HepG2 (cell line): ENCODE measurements at regions not wholly inside any gene's neighbourhood (a gene's known extent, or its start where the extent isn't known, plus 50 kb on each side); places are given as distances from the start of the nearest gene placed in this dataset.

Source experiments
- ATAC-seq: fragments of 200-7000 bp; cut with Tn5 transposase; 3 replicates; pipeline ENCODE4 v1.9.1; 2020; ENCODE audit warnings: mild to moderate bottlenecking, moderate library complexity
- BruUV-seq: library from RNA; stranded (reverse); fragments of 400-500 nt; replicated peaks from 2 replicates; lab custom pipeline; 2021; lab: Mats Ljungman, UMichigan
- CTCF ChIA-PET: fragments of 300-600 bp; formaldehyde crosslinking; extraction: SDS; loops from one replicate; lab custom pipeline; 2021; ENCODE audit warnings: low total read pairs, inconsistent platforms, low intra/inter-chr PET ratio; lab: Yijun Ruan, JAX
- POLR2A ChIA-PET: fragments of 350-600 bp; sonication (Branson Sonifier 250); formaldehyde crosslinking; loops from one replicate; lab custom pipeline; 2020; ENCODE audit warnings: antibody characterized with exemption, inconsistent platforms; lab: Yijun Ruan, JAX
- DNase-seq: peaks from one replicate; pipeline ENCODE4 v3.0.0-alpha.2; 2015; ENCODE audit warnings: low spot score
- FAIRE-seq: peaks from 3 replicates; lab custom pipeline; 2011; peaks lifted over from hg19 to GRCh38; lab: Jason Lieb, UNC
- H2AFZ ChIP-seq: one replicate; pipeline ENCODE4 v1.6.1; 2011; ENCODE audit warnings: low read length, inconsistent platforms
- H3K27ac ChIP-seq: fragments of 300-600 bp; 3 replicates; pipeline ENCODE4 v1.8.0; 2011; ENCODE audit warnings: mixed run types, mild to moderate bottlenecking, mixed read lengths, low read length, inconsistent platforms; ENCODE audit not compliant: insufficient read depth; ENCODE audit errors: extremely low read length
- H3K27me3 ChIP-seq, 2 experiments: fragments of 200-600 bp in 1 of 2; 2 replicates in 1 of 2; 3 replicates in 1 of 2; pipeline versions ENCODE4 v1.6.0 to v1.8.0; 2011; ENCODE audit warnings: low read length in 2 of 2, mild to moderate bottlenecking in 2 of 2, moderate library complexity in 2 of 2, inconsistent platforms in 1 of 2; ENCODE audit not compliant: insufficient read depth in 2 of 2, control insufficient read depth in 1 of 2
- H3K36me3 ChIP-seq, 2 experiments: fragments of 200-600 bp in 1 of 2; replicated peaks in 1 of 2; 2 replicates in 1 of 2; 3 replicates in 1 of 2; pipeline versions ENCODE4 v1.5.1 to v1.8.0; 2011; ENCODE audit warnings: low read length in 2 of 2, inconsistent platforms in 1 of 2; ENCODE audit not compliant: insufficient read depth in 2 of 2, control insufficient read depth in 1 of 2
- H3K4me1 ChIP-seq: 2 replicates; pipeline ENCODE4 v1.5.1; 2012; ENCODE audit warnings: low read length, inconsistent platforms; ENCODE audit not compliant: insufficient read depth
- H3K4me2 ChIP-seq: 2 replicates; pipeline ENCODE4 v1.6.0; 2011; ENCODE audit warnings: low read depth, low read length, inconsistent platforms
- H3K4me3 ChIP-seq, 3 experiments: fragments of 200-600 bp in 1 of 3; sonication (generic), shearing (Covaris generic) in 1 of 3; replicated peaks in 1 of 3; 2 replicates each; pipeline ENCODE4 v1.5.1; 2011 to 2016; ENCODE audit warnings: low read length in 3 of 3, inconsistent platforms in 2 of 3, low read depth in 2 of 3, mild to moderate bottlenecking in 2 of 3, control low read depth in 1 of 3, mixed read lengths in 1 of 3; ENCODE audit not compliant: insufficient read depth in 1 of 3
- H3K79me2 ChIP-seq: one replicate; pipeline ENCODE4 v1.6.1; 2011; ENCODE audit warnings: low read length, inconsistent platforms; ENCODE audit not compliant: insufficient read depth
- H3K9ac ChIP-seq: 2 replicates; pipeline ENCODE4 v1.6.0; 2011; ENCODE audit warnings: mild to moderate bottlenecking, low read depth, low read length, inconsistent platforms; ENCODE audit not compliant: insufficient read depth
- H3K9me3 ChIP-seq: 2 replicates; pipeline ENCODE4 v1.5.1; 2012; ENCODE audit warnings: mild to moderate bottlenecking, low read length
- H4K20me1 ChIP-seq: 2 replicates; pipeline ENCODE4 v1.6.0; 2011; ENCODE audit warnings: inconsistent platforms, mild to moderate bottlenecking, low read length, moderate library complexity; ENCODE audit not compliant: insufficient read depth
- BHLHE40 ChIP-seq: IDR thresholded peaks from 2 replicates; pipeline ENCODE4 v1.6.1; 2011; ENCODE audit warnings: low read length, improper control_type of control experiment
- ELF1 ChIP-seq: sonication (generic); formaldehyde crosslinking; IDR thresholded peaks from 2 replicates; pipeline ENCODE4 v1.4.0; 2020; ENCODE audit warnings: missing genetic modification reagents
- FOXK2 ChIP-seq: fragments of 450-650 bp; IDR thresholded peaks from 2 replicates; pipeline ENCODE4 v1.6.1; 2016
- HMG20A ChIP-seq: IDR thresholded peaks from 2 replicates; pipeline ENCODE4 v1.6.1; 2016; ENCODE audit warnings: borderline replicate concordance
- HMGXB4 ChIP-seq, 2 experiments: sonication (generic) in 1 of 2; formaldehyde crosslinking in 1 of 2; IDR thresholded peaks; 2 replicates each; pipeline versions ENCODE4 v1.4.0 to v1.6.1; 2018 to 2020; ENCODE audit warnings: missing genetic modification reagents in 2 of 2, borderline replicate concordance in 1 of 2, low read depth in 1 of 2, mild to moderate bottlenecking in 1 of 2, missing biosample characterization in 1 of 2
- MBNL3 ChIP-seq: fragments of 250-450 bp; sonication (Bioruptor Pico); conservative IDR thresholded peaks from 2 replicates; pipeline ENCODE4 v1.8.0; 2022; ENCODE audit warnings: mild to moderate bottlenecking, inconsistent platforms
- NFE2L2 ChIP-seq: fragments of 150-350 bp; IDR thresholded peaks from 2 replicates; pipeline ENCODE4 v1.6.1; 2014; ENCODE audit warnings: low read length
- PAX8 ChIP-seq: sonication (generic); formaldehyde crosslinking; IDR thresholded peaks from 2 replicates; pipeline ENCODE4 v1.8.0; 2022; ENCODE audit warnings: mild to moderate bottlenecking, missing genetic modification reagents, borderline replicate concordance
- SUZ12 ChIP-seq: fragments of 150-350 bp; IDR thresholded peaks from 2 replicates; pipeline ENCODE4 v1.6.1; 2014; ENCODE audit warnings: low read depth, low read length
- TOE1 ChIP-seq: sonication (generic); formaldehyde crosslinking; IDR thresholded peaks from 2 replicates; pipeline ENCODE4 v1.4.0; 2020; ENCODE audit warnings: mild to moderate bottlenecking, missing genetic modification reagents
- ZNF142 ChIP-seq: sonication (generic); formaldehyde crosslinking; IDR thresholded peaks from 2 replicates; pipeline ENCODE4 v1.4.0; 2020; ENCODE audit warnings: missing genetic modification reagents
- ZNF263 ChIP-seq: sonication (generic); formaldehyde crosslinking; IDR thresholded peaks from 2 replicates; pipeline ENCODE4 v1.4.0; 2020; ENCODE audit warnings: missing genetic modification reagents
- ZNF3 ChIP-seq: IDR thresholded peaks from 2 replicates; pipeline ENCODE4 v1.7.0; 2017; ENCODE audit warnings: inconsistent platforms
- ZNF446 ChIP-seq: sonication (generic); formaldehyde crosslinking; IDR thresholded peaks from 2 replicates; pipeline ENCODE4 v1.5.0; 2020; ENCODE audit warnings: mild to moderate bottlenecking, missing genetic modification reagents
- ZSCAN22 ChIP-seq: sonication (generic); formaldehyde crosslinking; IDR thresholded peaks from 2 replicates; pipeline ENCODE4 v1.4.0; 2020; ENCODE audit warnings: mild to moderate bottlenecking, missing genetic modification reagents
- ZSCAN5A ChIP-seq: sonication (generic); formaldehyde crosslinking; IDR thresholded peaks from 2 replicates; pipeline ENCODE4 v1.8.0; 2022; ENCODE audit warnings: mild to moderate bottlenecking, missing genetic modification reagents, borderline replicate concordance
- WGBS: methylation state at CpG from one replicate; pipeline ENCODE4 v1.1.6; 2017; ENCODE audit warnings: low lambda C conversion rate; 5-methylcytosine and 5-hydroxymethylcytosine counted together
- in situ Hi-C: cut with HindIII; loops from 2 replicates; pipeline ENCODE4 v1.10.0; 2017; ENCODE audit warnings: low pct_unique_long_range_greater_than_20kb; ENCODE audit not compliant: extremely low pct_ligation_motif_present
- intact Hi-C: fragments of 100-400 bp; cut with micrococcal nuclease; formaldehyde crosslinking; loops from one replicate; pipeline ENCODE4 v1.10.0; 2022; ENCODE audit not compliant: unreplicated experiment

GRCh38 chr9:12415361-12415760, 277.8 kb upstream of the TYRP1 start:
- ATAC-seq: no peak
- intact Hi-C loops (no loop called here), in situ Hi-C loops (no loop called here)
- Histone ChIP-seq H3K9me3 (0 out of 2 replicates have a peak, but pooled peaks cover 8% of the 10 kb centered on the region), H3K4me3 (no peak overlapping the region), H3K4me2 (no peak overlapping the region), H3K4me1 (no peaks in the 10 kb centered on the region), H3K27me3 (no peaks in the 10 kb centered on the region), H3K9ac (no peak overlapping the region), H2AFZ (no peak overlapping the region), H3K79me2 (no peaks in the 10 kb centered on the region), H3K27ac (no peak overlapping the region), H4K20me1 (no peaks in the 10 kb centered on the region), H3K36me3 (no peaks in the 10 kb centered on the region)
- FAIRE-seq: no peak
- DNase-seq: no peak
- POLR2A ChIA-PET: no interaction called here
- BruUV-seq: no TSS peak
- CTCF ChIA-PET: no interaction called here
- WGBS: 43% methylated on average over 2 of the region's 2 CpGs
- TF ChIP-seq PAX8 (CRISPR knock-in tag) (no peak), ZSCAN5A (no peak), TOE1 (CRISPR knock-in tag) (no peak), NFE2L2 (no peak), HMGXB4 (CRISPR knock-in tag; IDR thresholded peaks at IDR 0.05; ENCODE audit: borderline replicate concordance in 1 of 2, low read depth in 1 of 2) (no peak), MBNL3 (no peak), HMG20A (CRISPR knock-in tag) (no peak), BHLHE40 (no peak), FOXK2 (no peak), ZNF3 (CRISPR knock-in tag) (no peak), SUZ12 (no peak), ZNF142 (no peak), ZNF446 (CRISPR knock-in tag) (no peak), ZNF263 (CRISPR knock-in tag) (no peak), ZSCAN22 (CRISPR knock-in tag) (no peak), ELF1 (CRISPR knock-in tag) (no peak)
